SK-N-MC (cell line): ENCODE measurements at regions not wholly inside any gene's neighbourhood (a gene's known extent, or its start where the extent isn't known, plus 50 kb on each side); places are given as distances from the start of the nearest gene placed in this dataset.

Experiments used
- EZH2 ChIP-seq: fragments of 200-600 bp; sonication (generic); IDR thresholded peaks from one replicate; pipeline ENCODE4 v1.6.1; 2017; ENCODE audit warnings: antibody characterized with exemption
- POLR2AphosphoS5 ChIP-seq: IDR thresholded peaks from 2 replicates; pipeline ENCODE4 v1.6.1; 2012; ENCODE audit warnings: mild to moderate bottlenecking, low read depth, low read length, borderline replicate concordance

DNA sequence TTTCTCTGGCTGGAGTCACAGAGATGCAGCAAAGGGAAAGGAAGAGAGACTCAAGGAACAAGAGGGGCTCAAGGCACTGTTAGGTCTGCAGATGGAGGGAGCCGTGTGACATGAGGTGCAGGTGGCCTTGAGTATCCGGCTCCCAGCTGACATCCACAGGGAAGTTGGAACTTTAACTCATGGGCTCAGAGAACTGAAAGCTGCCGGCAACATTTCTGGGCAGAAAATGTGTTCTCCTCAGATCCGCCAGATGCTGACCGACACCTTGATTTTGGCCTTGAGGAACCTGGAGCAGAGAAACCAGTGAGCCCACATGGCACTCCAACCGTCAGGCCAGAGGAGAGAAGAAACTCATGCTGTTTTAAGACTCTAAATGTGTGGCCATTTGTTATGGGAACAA lies 258.1 kb upstream of the IRX2 start:
- TF ChIP-seq POLR2AphosphoS5 (no peak), EZH2 (no peak)
